ENCODE measurements at regions not wholly inside any gene's neighbourhood (a gene's known extent, or its start where the extent isn't known, plus 50 kb on each side); places are given as distances from the start of the nearest gene placed in this dataset.

GRCh38 chr1:227508431-227508830 is 54.9 kb upstream of the ZNF678 start:
- TF ChIP-seq CTCF (IDR thresholded peaks at IDR 0.05; ENCODE audit: low read depth, low read length) (no peak), EZH2phosphoT487 (IDR thresholded peaks at IDR 0.05; ENCODE audit: low read depth) (no peak)
